ENCODE measurements at regions not wholly inside any gene's neighbourhood (a gene's known extent, or its start where the extent isn't known, plus 50 kb on each side); places are given as distances from the start of the nearest gene placed in this dataset.

DNA sequence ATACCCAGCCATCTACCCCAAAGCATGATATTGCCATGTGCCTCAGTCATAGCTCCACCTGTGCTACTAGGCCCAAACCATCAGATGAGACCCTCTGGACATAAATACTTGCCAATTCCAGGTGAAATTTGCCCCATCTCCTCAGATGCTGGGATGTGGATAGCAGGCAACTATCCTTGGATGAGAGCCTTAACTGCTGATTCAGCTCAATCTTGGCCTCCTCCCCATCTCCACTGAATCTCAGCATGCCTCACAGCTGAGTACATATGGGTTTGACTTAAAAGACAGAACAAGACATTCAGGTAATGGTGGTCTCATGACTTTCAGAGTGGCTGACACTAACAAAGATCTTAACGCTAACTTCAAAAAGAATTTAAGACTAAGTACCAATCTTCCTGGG, 50.8 kb upstream of the KLHL13 start:
- DNase-seq: no peak
- CTCF ChIA-PET: no interaction called here
- Mint-ChIP-seq H3K9me3 (no peaks in the 10 kb centered on the region), H3K27ac (no peak overlapping the region), H3K4me1 (no peaks in the 10 kb centered on the region), H3K4me3 (no peak overlapping the region), H3K36me3 (no peaks in the 10 kb centered on the region), H3K27me3 (peaks cover 3% of the 10 kb centered on the region)

GRCh38 chrX:118171356-118171755, 54.7 kb upstream of the KLHL13 start:
- no peak for DNase-seq
- CTCF ChIA-PET: no interaction called here
- Mint-ChIP-seq H3K36me3 (no peaks in the 10 kb centered on the region), H3K4me1 (no peaks in the 10 kb centered on the region), H3K27ac (no peak overlapping the region), H3K4me3 (no peak overlapping the region), H3K9me3 (no peaks in the 10 kb centered on the region), H3K27me3 (no peaks in the 10 kb centered on the region)

DNA sequence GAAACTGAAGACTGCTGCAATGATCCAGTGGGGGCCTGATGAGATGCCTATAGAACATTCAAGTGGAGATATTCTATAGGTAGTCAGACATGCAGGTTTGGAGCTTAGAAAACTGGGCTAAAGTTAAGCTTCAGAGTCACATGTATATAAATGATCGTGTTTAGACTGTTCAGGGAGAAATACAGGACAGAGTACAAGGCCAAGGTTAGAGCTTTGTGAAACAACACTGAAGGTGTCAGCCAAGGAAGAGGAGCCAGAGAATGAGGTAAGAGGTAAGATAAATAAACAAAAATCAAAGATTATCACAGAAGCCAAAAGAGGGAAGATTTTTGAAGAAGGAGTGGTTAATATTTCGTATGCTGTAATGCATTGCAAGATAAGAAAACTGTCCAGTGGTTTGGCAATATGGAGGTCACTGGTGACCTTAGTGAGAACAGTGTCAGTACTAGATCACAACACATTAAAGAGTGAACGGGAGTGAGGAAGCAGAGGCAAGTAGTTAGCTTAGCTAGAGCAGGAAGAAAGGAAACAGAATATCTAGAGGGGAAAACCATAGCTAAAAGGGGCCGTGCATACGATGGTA, 58.0 kb upstream of the KLHL13 start:
- H3K27ac Mint-ChIP-seq: no peak overlapping the region
- CTCF ChIA-PET: no interaction called here
- no peaks in the 10 kb centered on the region for H3K36me3 Mint-ChIP-seq
- no peaks in the 10 kb centered on the region for H3K4me1 Mint-ChIP-seq
- DNase-seq: no peak
- no peaks in the 10 kb centered on the region for H3K27me3 Mint-ChIP-seq
- no peaks in the 10 kb centered on the region for H3K9me3 Mint-ChIP-seq
- H3K4me3 Mint-ChIP-seq: no peak overlapping the region

- Mint-ChIP-seq H3K4me1 (no peaks in the 10 kb centered on the region), H3K4me3 (no peak overlapping the region), H3K36me3 (no peaks in the 10 kb centered on the region), H3K27me3 (no peaks in the 10 kb centered on the region), H3K27ac (no peak overlapping the region), H3K9me3 (no peaks in the 10 kb centered on the region)
- DNase-seq: no peak
- CTCF ChIA-PET: no interaction called here
These were observed 61.1 kb upstream of the KLHL13 start for GRCh38 chrX:118177708-118178107.

GRCh38 chrX:118178450-118178849, 61.8 kb upstream of the KLHL13 start:
- no peak overlapping the region for H3K4me3 Mint-ChIP-seq
- DNase-seq: no peak
- CTCF ChIA-PET: no interaction called here
- H3K9me3 Mint-ChIP-seq: no peaks in the 10 kb centered on the region
- H3K27ac Mint-ChIP-seq: no peak overlapping the region
- H3K27me3 Mint-ChIP-seq: no peaks in the 10 kb centered on the region
- H3K4me1 Mint-ChIP-seq: no peaks in the 10 kb centered on the region
- H3K36me3 Mint-ChIP-seq: no peaks in the 10 kb centered on the region

DNA sequence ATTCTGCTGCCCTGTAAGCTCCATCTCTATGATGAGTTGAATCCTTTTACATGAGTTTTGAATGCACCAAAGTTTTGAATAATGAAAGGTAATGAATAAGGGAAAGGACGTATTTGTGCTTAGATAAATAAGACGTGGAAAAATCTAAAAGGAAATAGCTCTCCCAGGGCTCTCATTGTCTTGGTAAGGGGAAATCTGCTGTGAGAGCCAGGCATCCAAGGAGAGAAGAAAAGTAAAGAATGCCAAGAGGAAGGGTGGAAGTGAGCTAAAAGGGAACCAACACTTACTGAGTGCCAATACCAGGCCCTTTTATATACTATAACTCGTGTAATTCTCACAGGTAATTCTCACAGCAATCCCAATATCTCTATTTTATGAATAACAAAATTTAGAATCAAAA, 62.6 kb upstream of the KLHL13 start:
- no peaks in the 10 kb centered on the region for H3K9me3 Mint-ChIP-seq
- H3K27me3 Mint-ChIP-seq: no peaks in the 10 kb centered on the region
- H3K27ac Mint-ChIP-seq: no peak overlapping the region
- CTCF ChIA-PET: no interaction called here
- H3K36me3 Mint-ChIP-seq: no peaks in the 10 kb centered on the region
- H3K4me3 Mint-ChIP-seq: no peak overlapping the region
- H3K4me1 Mint-ChIP-seq: no peaks in the 10 kb centered on the region
- DNase-seq: no peak

- no peak for DNase-seq
- Mint-ChIP-seq H3K36me3 (no peaks in the 10 kb centered on the region), H3K27me3 (no peaks in the 10 kb centered on the region), H3K4me3 (no peak overlapping the region), H3K27ac (no peak overlapping the region), H3K4me1 (no peaks in the 10 kb centered on the region), H3K9me3 (no peaks in the 10 kb centered on the region)
- CTCF ChIA-PET: no interaction called here
These were observed 63.1 kb upstream of the KLHL13 start for GRCh38 chrX:118179718-118180117.

DNA sequence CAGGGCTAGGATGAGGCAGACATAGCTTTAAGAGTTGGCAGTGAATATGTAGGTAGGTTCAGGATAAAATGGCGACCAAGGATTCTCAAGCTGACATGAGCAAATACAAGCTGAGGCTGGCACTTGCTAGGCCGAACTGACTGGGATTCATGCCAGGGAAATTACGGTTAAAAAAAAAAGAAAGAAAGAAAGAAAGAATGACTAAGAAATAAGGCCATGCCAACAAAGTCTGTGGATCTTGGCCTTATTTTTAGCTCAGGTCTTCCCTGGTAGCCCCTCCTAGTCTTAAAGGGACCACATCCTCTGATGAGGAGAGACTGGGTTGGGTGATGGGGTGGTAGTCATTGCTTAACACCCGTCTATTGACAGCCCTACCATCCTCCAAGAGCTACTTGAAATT, 64.4 kb upstream of the KLHL13 start:
- Mint-ChIP-seq H3K9me3 (no peaks in the 10 kb centered on the region), H3K4me1 (no peaks in the 10 kb centered on the region), H3K4me3 (no peak overlapping the region), H3K27ac (no peak overlapping the region), H3K36me3 (no peaks in the 10 kb centered on the region), H3K27me3 (no peaks in the 10 kb centered on the region)
- no peak for DNase-seq
- CTCF ChIA-PET: no interaction called here

GRCh38 chrX:118182025-118182424, 65.4 kb upstream of the KLHL13 start:
- no peaks in the 10 kb centered on the region for H3K27me3 Mint-ChIP-seq
- H3K27ac Mint-ChIP-seq: no peak overlapping the region
- no peak overlapping the region for H3K4me3 Mint-ChIP-seq
- no peaks in the 10 kb centered on the region for H3K9me3 Mint-ChIP-seq
- H3K4me1 Mint-ChIP-seq: no peaks in the 10 kb centered on the region
- no peak for DNase-seq
- H3K36me3 Mint-ChIP-seq: no peaks in the 10 kb centered on the region
- CTCF ChIA-PET: no interaction called here

GRCh38 chrX:118182681-118183080, 66.1 kb upstream of the KLHL13 start:
- no peak overlapping the region for H3K4me3 Mint-ChIP-seq
- no peaks in the 10 kb centered on the region for H3K4me1 Mint-ChIP-seq
- no peaks in the 10 kb centered on the region for H3K27me3 Mint-ChIP-seq
- no peaks in the 10 kb centered on the region for H3K36me3 Mint-ChIP-seq
- H3K9me3 Mint-ChIP-seq: no peaks in the 10 kb centered on the region
- H3K27ac Mint-ChIP-seq: no peak overlapping the region
- CTCF ChIA-PET: no interaction called here
- no peak for DNase-seq

- no peaks in the 10 kb centered on the region for H3K9me3 Mint-ChIP-seq
- no peak overlapping the region for H3K4me3 Mint-ChIP-seq
- H3K4me1 Mint-ChIP-seq: no peaks in the 10 kb centered on the region
- no peaks in the 10 kb centered on the region for H3K36me3 Mint-ChIP-seq
- CTCF ChIA-PET: no interaction called here
- no peaks in the 10 kb centered on the region for H3K27me3 Mint-ChIP-seq
- H3K27ac Mint-ChIP-seq: no peak overlapping the region
- no peak for DNase-seq
These were observed 67.0 kb upstream of the KLHL13 start for GRCh38 chrX:118183606-118184005.

- CTCF ChIA-PET: no interaction called here
- Mint-ChIP-seq H3K27me3 (no peaks in the 10 kb centered on the region), H3K36me3 (no peaks in the 10 kb centered on the region), H3K4me1 (no peaks in the 10 kb centered on the region), H3K4me3 (no peak overlapping the region), H3K9me3 (no peaks in the 10 kb centered on the region), H3K27ac (no peak overlapping the region)
- DNase-seq: no peak
These were observed 70.5 kb upstream of the KLHL13 start for GRCh38 chrX:118187100-118187499.

DNA sequence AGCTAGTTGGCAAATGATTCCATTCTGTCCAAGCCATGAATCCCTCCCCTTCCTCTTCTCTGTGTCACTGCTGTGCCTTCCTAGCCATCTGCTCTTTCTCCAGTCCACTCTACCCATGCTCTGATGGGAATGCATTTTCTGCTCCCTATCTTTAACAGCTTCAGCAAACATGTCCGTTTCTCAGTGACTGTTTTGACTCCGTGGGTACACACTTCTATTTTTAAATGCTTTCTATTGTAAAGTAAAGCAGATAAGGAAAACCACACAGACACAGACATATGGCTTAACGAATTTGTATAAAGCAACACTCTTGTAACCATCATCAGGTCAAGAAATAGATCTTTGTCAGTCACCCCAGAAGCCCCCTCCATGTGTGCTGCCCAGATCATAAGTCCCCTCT, 72.4 kb upstream of the KLHL13 start:
- no peaks in the 10 kb centered on the region for H3K4me1 Mint-ChIP-seq
- H3K4me3 Mint-ChIP-seq: no peak overlapping the region
- no peaks in the 10 kb centered on the region for H3K27me3 Mint-ChIP-seq
- H3K36me3 Mint-ChIP-seq: no peaks in the 10 kb centered on the region
- no peak for DNase-seq
- CTCF ChIA-PET: no interaction called here
- no peaks in the 10 kb centered on the region for H3K9me3 Mint-ChIP-seq
- no peak overlapping the region for H3K27ac Mint-ChIP-seq

GRCh38 chrX:118189628-118190027, 73.0 kb upstream of the KLHL13 start:
- DNase-seq: no peak
- no peak overlapping the region for H3K27ac Mint-ChIP-seq
- no peaks in the 10 kb centered on the region for H3K9me3 Mint-ChIP-seq
- CTCF ChIA-PET: interaction anchor here (0.5 kb wide), 1 partner anchor 65 kb away, joined by 3 read pairs; no protein-coding TSS in a partner anchor
- H3K36me3 Mint-ChIP-seq: no peaks in the 10 kb centered on the region
- no peaks in the 10 kb centered on the region for H3K27me3 Mint-ChIP-seq
- no peaks in the 10 kb centered on the region for H3K4me1 Mint-ChIP-seq
- H3K4me3 Mint-ChIP-seq: no peak overlapping the region

GRCh38 chrX:118197730-118198129, 81.1 kb upstream of the KLHL13 start:
- CTCF ChIA-PET: no interaction called here
- Mint-ChIP-seq H3K27me3 (no peaks in the 10 kb centered on the region), H3K4me1 (no peaks in the 10 kb centered on the region), H3K27ac (no peak overlapping the region), H3K36me3 (no peaks in the 10 kb centered on the region), H3K4me3 (no peak overlapping the region), H3K9me3 (no peaks in the 10 kb centered on the region)
- no peak for DNase-seq

DNA sequence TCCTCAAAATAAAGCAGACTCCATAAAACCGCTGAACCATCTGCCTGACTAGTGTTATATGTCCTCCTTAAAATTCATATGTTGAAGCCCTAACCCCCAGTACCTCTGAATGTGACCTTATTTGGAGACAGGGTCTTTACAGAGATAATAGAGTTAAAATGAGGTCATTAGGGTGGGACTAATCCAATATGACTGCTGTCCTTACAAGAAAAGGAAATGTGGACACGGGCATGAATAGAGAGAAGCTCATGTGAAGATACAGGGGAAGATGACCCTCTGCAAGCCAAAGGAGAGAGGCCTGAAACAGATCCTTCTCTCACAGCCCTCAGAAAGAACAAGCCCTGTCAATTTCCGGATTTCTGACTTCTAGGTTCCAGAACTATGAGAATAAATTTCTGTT, 82.0 kb upstream of the KLHL13 start:
- no peaks in the 10 kb centered on the region for H3K27me3 Mint-ChIP-seq
- H3K27ac Mint-ChIP-seq: no peak overlapping the region
- DNase-seq: no peak
- CTCF ChIA-PET: interaction anchor here (1.1 kb wide), 1 partner anchor 56 kb away, joined by 3 read pairs; no protein-coding TSS in a partner anchor
- H3K4me1 Mint-ChIP-seq: no peaks in the 10 kb centered on the region
- no peak overlapping the region for H3K4me3 Mint-ChIP-seq
- H3K36me3 Mint-ChIP-seq: no peaks in the 10 kb centered on the region
- H3K9me3 Mint-ChIP-seq: no peaks in the 10 kb centered on the region

Data from activated naive CD4-positive, alpha-beta T cell treated with anti-CD3 and anti-CD28 coated beads, Interleukin-2, amount 10 ng/mL, durations not matched to agents 7 days and 5 days (primary cell).